ENCODE measurements at regions not wholly inside any gene's neighbourhood (a gene's known extent, or its start where the extent isn't known, plus 50 kb on each side); places are given as distances from the start of the nearest gene placed in this dataset.

DNA sequence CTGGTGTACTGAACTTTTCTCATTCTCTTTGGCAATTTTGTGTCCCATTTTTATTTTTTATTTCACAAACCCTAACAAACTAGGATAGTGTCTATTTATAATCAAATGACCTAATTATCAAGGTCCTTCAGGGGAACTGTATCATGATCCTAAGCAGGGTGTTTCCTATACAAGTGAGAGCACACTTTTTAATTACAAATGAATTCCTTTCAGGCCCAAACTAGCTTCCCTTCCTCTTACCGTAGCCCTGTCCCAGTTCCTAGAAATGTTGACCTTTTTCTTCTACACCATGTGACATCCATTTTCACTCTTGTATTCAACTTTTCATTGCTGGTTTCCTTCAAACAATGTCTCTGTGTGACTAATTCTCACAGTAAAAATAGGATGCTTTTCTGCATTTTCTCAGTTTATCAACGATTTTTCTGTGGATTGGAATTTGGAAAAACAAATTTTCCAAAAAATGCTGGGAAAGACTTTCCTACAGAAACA lies 411.4 kb downstream of the CCDC91 start:
- DNase-seq, result no peak
- TF ChIP-seq POLR2A (IDR thresholded peaks at IDR 0.05) (no peak), POLR2AphosphoS5 (IDR thresholded peaks at IDR 0.05) (no peak), EP300 (IDR thresholded peaks at IDR 0.05) (no peak)
- TF ChIP-seq, protein P1, sequence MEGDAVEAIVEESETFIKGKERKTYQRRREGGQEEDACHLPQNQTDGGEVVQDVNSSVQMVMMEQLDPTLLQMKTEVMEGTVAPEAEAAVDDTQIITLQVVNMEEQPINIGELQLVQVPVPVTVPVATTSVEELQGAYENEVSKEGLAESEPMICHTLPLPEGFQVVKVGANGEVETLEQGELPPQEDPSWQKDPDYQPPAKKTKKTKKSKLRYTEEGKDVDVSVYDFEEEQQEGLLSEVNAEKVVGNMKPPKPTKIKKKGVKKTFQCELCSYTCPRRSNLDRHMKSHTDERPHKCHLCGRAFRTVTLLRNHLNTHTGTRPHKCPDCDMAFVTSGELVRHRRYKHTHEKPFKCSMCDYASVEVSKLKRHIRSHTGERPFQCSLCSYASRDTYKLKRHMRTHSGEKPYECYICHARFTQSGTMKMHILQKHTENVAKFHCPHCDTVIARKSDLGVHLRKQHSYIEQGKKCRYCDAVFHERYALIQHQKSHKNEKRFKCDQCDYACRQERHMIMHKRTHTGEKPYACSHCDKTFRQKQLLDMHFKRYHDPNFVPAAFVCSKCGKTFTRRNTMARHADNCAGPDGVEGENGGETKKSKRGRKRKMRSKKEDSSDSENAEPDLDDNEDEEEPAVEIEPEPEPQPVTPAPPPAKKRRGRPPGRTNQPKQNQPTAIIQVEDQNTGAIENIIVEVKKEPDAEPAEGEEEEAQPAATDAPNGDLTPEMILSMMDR (IDR thresholded peaks at IDR 0.05), result no peak
- no peak overlapping the region for H3K27ac ChIP-seq
- H3K36me3 ChIP-seq, result no peaks in the 10 kb centered on the region
- no peak overlapping the region for H3K4me3 ChIP-seq
- intact Hi-C loops (cut with DNase I), result no loop called here
- H3K9me3 ChIP-seq, result no peaks in the 10 kb centered on the region
- no peaks in the 10 kb centered on the region for H3K4me1 ChIP-seq
- H3K27me3 ChIP-seq, result no peaks in the 10 kb centered on the region
- WGBS, 2 donors, result 48 to 72% methylated on average over 2 of the region's 2 CpGs

DNA sequence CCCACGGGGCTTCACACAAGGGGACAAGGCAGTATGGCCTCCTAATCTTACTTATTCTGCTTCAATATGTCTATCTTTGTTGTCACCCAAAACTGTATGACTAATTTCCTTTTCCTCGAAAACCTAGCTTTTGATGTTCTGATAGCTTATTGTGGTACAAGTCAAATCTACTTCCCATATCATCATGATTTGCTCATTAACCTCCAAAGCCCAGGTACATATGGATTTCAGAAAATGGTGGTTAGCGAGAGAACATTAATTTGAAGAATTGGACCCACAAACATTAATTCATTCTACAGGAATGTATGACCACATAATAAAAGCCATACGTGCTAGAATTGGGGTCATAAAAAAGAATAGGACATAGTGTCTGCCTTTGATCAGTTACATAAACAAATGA lies 412.5 kb downstream of the CCDC91 start:
- Histone ChIP-seq H3K4me3 (no peak overlapping the region), H3K36me3 (no peaks in the 10 kb centered on the region), H3K9me3 (peaks cover 0 to 10% (median 4%) of the 10 kb centered on the region in 4 donors), H3K27me3 (no peaks in the 10 kb centered on the region), H3K4me1 (no peaks in the 10 kb centered on the region), H3K27ac (no peak overlapping the region)
- WGBS, 2 donors, result 50 to 67% methylated on average over 4 of the region's 4 CpGs
- intact Hi-C loops (cut with DNase I), result no loop called here
- TF ChIP-seq EP300 (IDR thresholded peaks at IDR 0.05), result no peak
- no peak for TF ChIP-seq POLR2AphosphoS5 (IDR thresholded peaks at IDR 0.05)
- no peak for TF ChIP-seq POLR2A (IDR thresholded peaks at IDR 0.05)
- TF ChIP-seq, protein P1 (IDR thresholded peaks at IDR 0.05), result no peak
- no peak for DNase-seq

DNA sequence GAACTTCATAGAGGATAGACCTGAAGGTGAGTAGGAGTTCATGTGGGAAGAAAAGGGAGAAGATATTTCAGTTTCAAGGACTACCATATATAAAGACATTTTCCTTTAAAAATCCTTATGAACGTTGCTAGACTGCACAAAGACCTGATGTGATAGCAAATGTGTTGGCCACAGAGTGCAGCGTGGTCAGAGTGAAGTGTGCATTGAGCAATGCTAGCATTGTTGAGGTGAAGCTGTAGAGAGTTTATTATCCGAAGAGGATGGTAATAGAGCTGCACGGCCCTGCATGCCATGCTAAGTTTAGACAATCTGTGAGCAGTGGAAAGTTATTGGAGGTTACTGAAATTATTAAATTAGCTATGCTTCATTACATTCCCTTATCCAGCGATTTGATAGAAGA lies 413.0 kb downstream of the CCDC91 start:
- no peak for DNase-seq
- H3K4me3 ChIP-seq, result no peak overlapping the region
- TF ChIP-seq POLR2A (IDR thresholded peaks at IDR 0.05), result no peak
- TF ChIP-seq POLR2AphosphoS5 (IDR thresholded peaks at IDR 0.05), result no peak
- no peak for TF ChIP-seq EP300 (IDR thresholded peaks at IDR 0.05)
- TF ChIP-seq, protein P1 (IDR thresholded peaks at IDR 0.05), result no peak
- intact Hi-C loops (cut with DNase I), result no loop called here
- peaks cover 0 to 11% (median 4%) of the 10 kb centered on the region in 4 donors for H3K9me3 ChIP-seq
- WGBS, 2 donors, result 65 to 84% methylated on average over 5 of the region's 5 CpGs
- no peak overlapping the region for H3K27ac ChIP-seq
- no peaks in the 10 kb centered on the region for H3K4me1 ChIP-seq
- H3K27me3 ChIP-seq, result no peaks in the 10 kb centered on the region
- no peaks in the 10 kb centered on the region for H3K36me3 ChIP-seq

DNA sequence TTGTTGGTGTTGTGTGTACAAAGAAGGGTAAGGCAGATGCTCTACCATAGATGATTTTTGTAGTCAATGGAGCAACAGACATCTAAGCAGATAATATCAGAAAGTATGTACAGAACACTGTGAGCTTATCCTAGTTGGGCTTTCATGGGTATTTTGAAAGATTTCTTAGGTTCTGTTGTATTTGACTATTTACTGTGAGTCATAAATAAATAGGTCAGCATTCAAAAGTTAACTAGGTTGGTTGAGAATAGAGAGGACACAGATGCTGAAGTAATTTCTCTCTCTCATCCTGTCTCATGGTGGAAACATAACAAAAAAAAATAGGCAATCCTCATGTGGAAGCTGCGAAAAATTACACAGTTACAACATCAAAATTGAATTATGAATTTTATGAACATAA lies 413.5 kb downstream of the CCDC91 start:
- WGBS, 2 donors, result 89 to 94% methylated on average over 1 of the region's 1 CpG
- Histone ChIP-seq H3K36me3 (no peaks in the 10 kb centered on the region), H3K4me1 (no peaks in the 10 kb centered on the region), H3K27ac (no peak overlapping the region), H3K4me3 (no peak overlapping the region), H3K9me3 (peaks cover 0 to 11% (median 4%) of the 10 kb centered on the region in 4 donors), H3K27me3 (no peaks in the 10 kb centered on the region)
- TF ChIP-seq, protein P1 (IDR thresholded peaks at IDR 0.05), result no peak
- TF ChIP-seq POLR2A (IDR thresholded peaks at IDR 0.05) (no peak), EP300 (IDR thresholded peaks at IDR 0.05) (no peak), POLR2AphosphoS5 (IDR thresholded peaks at IDR 0.05) (no peak)
- no peak for DNase-seq
- intact Hi-C loops (cut with DNase I), result no loop called here

DNA sequence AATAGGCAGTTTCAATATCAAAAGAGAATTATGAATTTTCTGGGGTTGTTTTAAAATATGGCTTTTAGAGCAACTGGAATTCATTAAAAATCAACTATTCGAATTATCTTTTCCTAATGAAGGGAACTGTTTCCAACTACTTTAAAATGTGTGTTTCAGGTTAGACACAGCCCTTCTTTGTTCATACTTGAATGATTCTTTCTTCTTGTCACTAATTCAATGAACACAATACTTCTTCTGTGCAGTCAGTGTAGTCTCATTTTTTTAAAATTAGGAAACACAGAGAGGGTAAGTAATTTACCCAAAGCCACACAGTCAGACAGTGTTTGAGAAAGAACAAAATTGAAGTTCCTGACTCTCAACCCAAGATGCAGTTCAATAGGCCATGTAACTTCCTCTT lies 414.0 kb downstream of the CCDC91 start:
- no peak for DNase-seq
- WGBS, 2 donors, result 85 to 97% methylated on average over 1 of the region's 1 CpG
- TF ChIP-seq POLR2A (IDR thresholded peaks at IDR 0.05), result no peak
- TF ChIP-seq, protein P1 (IDR thresholded peaks at IDR 0.05), result no peak
- no peak for TF ChIP-seq POLR2AphosphoS5 (IDR thresholded peaks at IDR 0.05)
- TF ChIP-seq EP300 (IDR thresholded peaks at IDR 0.05), result no peak
- peaks cover 0 to 11% (median 4%) of the 10 kb centered on the region in 4 donors for H3K9me3 ChIP-seq
- no peak overlapping the region for H3K27ac ChIP-seq
- no peaks in the 10 kb centered on the region for H3K36me3 ChIP-seq
- no peak overlapping the region for H3K4me3 ChIP-seq
- intact Hi-C loops (cut with DNase I), result no loop called here
- H3K4me1 ChIP-seq, result no peaks in the 10 kb centered on the region
- no peaks in the 10 kb centered on the region for H3K27me3 ChIP-seq
